DMS79 (cell line): ENCODE measurements at regions not wholly inside any gene's neighbourhood (a gene's known extent, or its start where the extent isn't known, plus 50 kb on each side); places are given as distances from the start of the nearest gene placed in this dataset.
"Not testable (repeated sequence)": the region's sequence is repeated elsewhere in the genome, so short reads cannot be mapped to it uniquely, and the experiment has no call there.

Source experiments
- DNase-seq: peaks from one replicate; lab custom pipeline; 2025; lab: John Stamatoyannopoulos, UW

- DNase-seq, result no peak
Observed at GRCh38 chr2:8121022-8121825, 560.6 kb upstream of the ID2 start.

- DNase-seq, result no peak
Observed at GRCh38 chr2:8121826-8122513, 559.9 kb upstream of the ID2 start.

DNA sequence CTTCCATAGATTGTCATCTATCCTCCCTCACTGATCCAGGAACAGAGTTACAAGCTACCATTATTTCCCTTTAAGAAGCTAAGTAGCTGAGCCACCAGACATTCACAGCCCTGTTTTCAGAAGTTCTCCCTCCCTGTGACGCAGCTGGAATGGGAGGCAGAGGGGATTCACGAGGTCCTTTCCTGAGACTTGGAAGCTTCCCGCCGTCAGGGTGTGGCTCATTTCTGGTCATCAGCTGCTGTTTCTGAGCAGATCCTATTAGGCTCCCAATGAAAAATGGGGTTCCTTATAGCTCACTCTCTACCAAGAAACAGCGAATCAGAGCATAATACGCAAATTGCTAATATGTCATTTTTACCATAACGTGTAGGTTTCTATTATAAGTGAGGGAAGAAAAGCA is 559.3 kb upstream of the ID2 start:
- DNase-seq, result no peak

DNA sequence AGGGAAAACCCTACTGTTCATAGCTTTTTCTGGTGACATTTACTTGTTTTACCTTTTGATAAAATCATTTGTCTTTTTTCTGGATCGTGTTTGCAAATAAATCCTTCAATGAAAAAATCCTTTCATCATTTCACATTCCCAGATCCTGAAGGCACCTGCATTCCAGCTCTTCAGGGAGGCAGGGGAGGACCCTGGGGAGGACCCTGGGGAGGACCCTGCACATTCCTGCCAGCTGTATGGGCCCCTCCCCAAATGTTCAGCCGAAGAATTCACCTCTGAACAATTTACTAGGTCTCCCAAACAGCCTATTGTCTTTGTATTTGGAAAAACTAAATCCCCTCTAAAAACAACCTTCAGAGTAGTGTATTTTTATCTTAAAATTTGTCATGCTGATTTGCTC is 558.4 kb upstream of the ID2 start:
- DNase-seq, result no peak

- DNase-seq, result no peak
Observed at GRCh38 chr2:8125741-8126711, 555.8 kb upstream of the ID2 start.

GRCh38 chr2:8126783-8127182 is 555.1 kb upstream of the ID2 start:
- DNase-seq, result no peak

GRCh38 chr2:8131423-8131822 is 550.4 kb upstream of the ID2 start:
- DNase-seq, result not testable (repeated sequence)

DNA sequence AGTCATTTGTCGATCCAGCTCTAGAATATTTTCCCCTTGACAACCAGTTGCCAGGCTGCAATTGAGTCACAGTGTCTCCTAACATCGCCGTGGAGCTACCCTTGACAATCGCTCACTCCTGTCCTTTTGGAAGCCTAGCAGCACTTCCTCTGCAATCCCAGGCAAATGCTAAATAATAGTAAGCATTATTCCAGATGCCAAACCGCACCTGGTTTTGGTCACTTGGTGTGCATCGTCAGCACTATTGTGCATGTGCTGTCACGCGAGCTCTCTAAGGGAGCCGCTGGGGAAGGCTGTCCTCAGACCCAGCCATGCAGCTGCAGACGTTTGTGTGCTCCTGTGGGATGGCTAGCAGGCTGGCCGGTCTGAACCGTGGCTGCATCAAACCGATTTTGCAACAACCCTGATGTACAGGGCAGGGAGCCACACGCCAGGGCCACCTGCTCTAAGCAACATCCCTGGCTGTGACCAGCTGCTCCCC is 549.5 kb upstream of the ID2 start:
- DNase-seq, result peak; percentile 41

DNA sequence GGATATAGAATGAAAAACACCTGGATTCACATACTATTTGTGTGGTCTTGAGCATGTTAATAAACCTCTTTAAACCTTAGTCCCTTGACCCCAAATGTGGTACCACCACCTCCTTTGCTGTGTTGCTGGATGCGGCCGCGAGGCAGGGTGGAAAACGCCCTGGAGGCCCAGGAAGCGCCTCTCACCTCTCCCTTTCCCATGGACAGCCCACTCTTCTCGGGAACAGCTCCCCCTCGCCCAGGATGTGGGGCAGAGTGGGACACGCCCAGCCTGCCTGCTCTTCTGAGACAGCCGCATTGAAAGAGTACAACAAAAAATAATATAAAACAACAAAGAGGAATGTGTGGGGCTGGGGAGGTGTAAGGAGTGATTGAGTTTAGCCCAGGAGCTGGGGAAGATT is 549.0 kb upstream of the ID2 start:
- DNase-seq, result no peak

GRCh38 chr2:8133363-8133762 is 548.5 kb upstream of the ID2 start:
- no peak for DNase-seq

- DNase-seq, result no peak
Observed at GRCh38 chr2:8133913-8134472, 547.9 kb upstream of the ID2 start.

- DNase-seq, result no peak
Observed at GRCh38 chr2:8134473-8134932, 547.4 kb upstream of the ID2 start.

- no peak for DNase-seq
Observed at GRCh38 chr2:8134985-8135682, 546.7 kb upstream of the ID2 start.

DNA sequence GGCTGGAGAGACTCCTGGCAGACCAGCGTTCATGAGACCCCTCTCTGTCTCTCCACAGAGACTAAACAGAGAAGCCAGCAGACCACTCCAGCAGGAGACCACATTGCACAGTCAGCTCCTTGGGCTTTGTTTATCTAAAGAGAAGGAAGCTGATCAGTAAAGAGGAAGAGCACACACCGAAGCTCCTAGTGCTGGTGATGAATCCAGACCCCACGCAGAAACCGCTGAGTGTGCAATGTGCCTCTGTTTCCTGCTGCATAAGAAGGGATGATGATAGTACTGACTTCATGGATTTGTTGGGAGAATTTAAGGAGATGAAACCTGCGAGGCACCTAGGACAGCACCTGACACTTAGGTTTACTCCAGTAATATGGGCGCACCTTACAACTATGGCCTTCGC is 544.1 kb upstream of the ID2 start:
- no peak for DNase-seq

GRCh38 chr2:8138525-8138922 is 543.3 kb upstream of the ID2 start:
- no peak for DNase-seq

DNA sequence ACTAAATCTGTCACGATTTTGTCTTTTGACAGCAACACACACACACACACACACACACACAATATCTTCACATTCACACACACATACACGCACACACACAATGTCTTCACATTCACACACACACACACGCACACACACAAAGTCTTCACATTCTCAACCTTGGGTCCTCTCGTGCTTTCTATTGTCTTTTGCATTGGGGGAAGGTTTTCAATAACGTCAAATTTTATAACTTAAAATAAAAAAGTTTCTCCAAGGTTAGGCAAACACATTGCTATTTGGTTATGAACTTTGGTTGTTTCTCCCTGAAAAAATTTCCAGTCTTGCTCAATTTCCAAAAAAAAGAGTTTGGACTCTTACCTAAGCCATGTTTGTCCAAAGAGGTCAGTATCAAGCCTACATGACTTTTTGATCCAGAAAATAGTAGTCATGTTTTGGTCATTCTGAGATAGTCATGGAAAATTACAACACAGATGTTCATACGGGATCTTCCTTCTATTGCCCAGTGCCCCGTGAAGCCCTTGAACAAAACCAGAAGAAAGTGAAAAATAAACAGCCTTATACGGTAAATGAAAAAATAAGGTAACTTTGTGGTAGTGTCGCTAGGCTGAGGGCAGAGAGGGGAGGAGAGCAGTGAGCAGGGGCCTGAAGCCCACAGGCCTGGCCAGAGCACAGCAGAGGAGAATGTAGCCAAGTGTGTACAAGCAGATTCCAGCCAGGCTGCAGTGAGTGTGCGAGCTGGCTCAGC is 542.8 kb upstream of the ID2 start:
- DNase-seq, result no peak

GRCh38 chr2:8139668-8140200 is 542.1 kb upstream of the ID2 start:
- DNase-seq, result no peak

- no peak for DNase-seq
Observed at GRCh38 chr2:8141079-8141707, 540.7 kb upstream of the ID2 start.

GRCh38 chr2:8141780-8142179 is 540.1 kb upstream of the ID2 start:
- DNase-seq, result no peak

DNA sequence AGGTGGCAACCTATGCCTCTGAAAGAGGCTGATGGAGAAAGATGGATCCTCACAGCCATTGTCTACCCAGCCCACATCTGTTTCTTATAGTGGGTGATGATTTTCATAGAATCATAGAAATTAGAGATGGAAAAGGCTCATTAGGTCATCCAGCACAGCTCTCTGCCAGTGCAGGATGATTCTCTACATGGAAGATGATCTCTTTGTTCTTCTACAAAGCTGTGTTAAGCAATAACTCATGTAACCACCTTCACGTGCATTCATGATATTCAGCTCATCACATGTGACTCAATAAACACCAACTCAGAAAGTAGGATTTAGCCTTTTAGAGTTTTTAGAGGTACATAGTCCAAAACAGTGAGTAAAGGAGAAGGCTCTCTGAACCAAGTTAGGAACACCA is 539.4 kb upstream of the ID2 start:
- DNase-seq, result no peak
